Uterus (tissue), 3 donors: ENCODE measurements at regions not wholly inside any gene's neighbourhood (a gene's known extent, or its start where the extent isn't known, plus 50 kb on each side); places are given as distances from the start of the nearest gene placed in this dataset.
"Not testable (repeated sequence)": the region's sequence is repeated elsewhere in the genome, so short reads cannot be mapped to it uniquely, and the experiment has no call there.

Experiments
- DNase-seq, 2 donors: peaks; one replicate each; pipeline ENCODE4 v3.0.0-alpha.2; 2019 to 2020
- H3K27ac ChIP-seq, 2 donors: fragments of 200-600 bp; sonication (generic); 1 replicate in 1 of 2; 2 replicates in 1 of 2; pipeline ENCODE4 v1.5.1; 2016 to 2018
- H3K27me3 ChIP-seq, 2 donors: fragments of 200-600 bp; sonication (generic); one replicate each; pipeline ENCODE4 v1.5.1; 2018 to 2019; ENCODE audit warnings: control low read depth in 1 of 2
- H3K36me3 ChIP-seq, 2 donors: fragments of 200-600 bp; sonication (generic); one replicate each; pipeline ENCODE4 v1.5.1; 2019; ENCODE audit warnings: control low read depth in 1 of 2
- H3K4me1 ChIP-seq, 2 donors: fragments of 200-600 bp; sonication (generic); one replicate each; pipeline ENCODE4 v1.5.1; 2018 to 2019; ENCODE audit warnings: control low read depth in 1 of 2
- H3K4me3 ChIP-seq, 2 donors: fragments of 200-600 bp; sonication (generic); 1 replicate in 1 of 2; 2 replicates in 1 of 2; pipeline ENCODE4 v1.5.1; 2018 to 2019; ENCODE audit warnings: mild to moderate bottlenecking in 1 of 2
- H3K9me3 ChIP-seq, 2 donors: fragments of 200-600 bp; sonication (generic); one replicate each; pipeline ENCODE4 v1.5.1; 2019; ENCODE audit warnings: control low read depth in 1 of 2
- CTCF ChIP-seq, 4 experiments: fragments of 200-600 bp in 2 of 4; fragments of 450-650 bp in 2 of 4; sonication (generic) in 2 of 4; IDR thresholded peaks; one replicate each; pipeline ENCODE4 v1.5.1; 2016 to 2019; ENCODE audit warnings: antibody characterized with exemption in 4 of 4, mild to moderate bottlenecking in 2 of 4, moderate library complexity in 1 of 4
- POLR2A ChIP-seq, 2 donors: fragments of 450-650 bp; IDR thresholded peaks; one replicate each; pipeline ENCODE4 v1.6.1; 2016; ENCODE audit warnings: antibody characterized with exemption in 2 of 2, mild to moderate bottlenecking in 1 of 2, moderate library complexity in 1 of 2
- intact Hi-C: fragments of 100-400 bp; cut with DNase I; formaldehyde crosslinking; loops from one replicate; pipeline ENCODE4 v1.15.1; 2023; ENCODE audit warnings: low total_unique reads
- donor health status: DM: yes; HTN: yes; CAD: no.

DNA sequence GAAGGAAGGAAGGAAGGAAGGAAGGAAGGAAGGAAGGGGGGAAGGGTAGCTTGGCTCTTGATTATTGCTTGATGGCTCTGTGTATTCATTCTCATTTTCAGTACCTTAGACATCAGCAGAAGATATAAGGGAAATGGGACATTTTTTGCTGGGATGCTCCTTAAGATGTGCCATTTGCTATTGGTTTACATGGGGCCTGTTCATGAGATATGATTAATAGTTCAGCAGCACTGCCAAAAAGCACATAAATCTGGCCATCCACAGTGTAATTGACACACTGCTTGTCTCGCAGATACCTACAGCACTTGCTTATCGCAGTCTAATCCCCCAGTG, 137.5 kb upstream of the JARID2 start:
- TF ChIP-seq POLR2A (IDR thresholded peaks at IDR 0.05) (no peak), CTCF (IDR thresholded peaks at IDR 0.05) (no peak)
- Histone ChIP-seq H3K4me3 (no peak overlapping the region), H3K27ac (no peak overlapping the region), H3K27me3 (no peaks in the 10 kb centered on the region), H3K4me1 (no peaks in the 10 kb centered on the region), H3K36me3 (no peaks in the 10 kb centered on the region), H3K9me3 (peaks cover 0 to 4% of the 10 kb centered on the region in 2 donors)
- no peak for DNase-seq
- intact Hi-C loops: no loop called here

GRCh38 chr6:15109338-15110090, 136.4 kb upstream of the JARID2 start:
- H3K27ac ChIP-seq: no peak overlapping the region
- no peak overlapping the region for H3K4me3 ChIP-seq
- peaks cover 0 to 4% of the 10 kb centered on the region in 2 donors for H3K9me3 ChIP-seq
- intact Hi-C loops: no loop called here
- H3K27me3 ChIP-seq: no peaks in the 10 kb centered on the region
- no peaks in the 10 kb centered on the region for H3K4me1 ChIP-seq
- no peak for DNase-seq
- H3K36me3 ChIP-seq: no peaks in the 10 kb centered on the region
- TF ChIP-seq CTCF (IDR thresholded peaks at IDR 0.05) (no peak), POLR2A (IDR thresholded peaks at IDR 0.05) (no peak)

DNA sequence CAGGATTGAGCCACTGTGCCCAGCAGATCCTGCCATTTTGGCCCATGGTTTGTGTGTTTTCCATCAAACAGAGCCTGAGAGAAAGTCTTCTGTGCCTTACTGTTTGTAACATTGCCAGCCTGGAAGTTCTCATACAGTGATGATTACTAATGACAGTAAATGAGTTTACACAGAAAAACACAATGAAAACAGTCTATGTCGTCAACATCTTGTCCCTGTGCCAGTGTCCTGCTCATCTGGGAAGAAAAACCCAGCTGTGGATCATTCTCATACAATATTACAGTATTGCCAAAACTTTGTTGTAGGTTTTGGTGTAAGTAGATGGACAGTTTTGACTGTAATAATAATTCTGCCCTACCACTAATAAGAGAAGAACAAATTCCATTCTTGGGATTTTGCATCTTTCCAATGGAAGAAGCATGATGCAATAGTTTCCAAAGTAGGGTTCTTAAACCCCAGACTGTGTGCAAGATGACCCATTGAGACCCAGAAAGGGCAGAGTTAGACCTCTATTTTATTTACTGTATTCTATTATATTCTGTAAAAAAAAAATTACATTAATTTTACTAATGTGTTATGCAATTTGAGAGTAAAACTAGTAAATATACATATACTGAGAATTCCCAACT, 135.0 kb upstream of the JARID2 start:
- Histone ChIP-seq H3K4me3 (no peak overlapping the region), H3K36me3 (no peaks in the 10 kb centered on the region), H3K27ac (no peak overlapping the region), H3K4me1 (no peaks in the 10 kb centered on the region), H3K9me3 (peaks cover 0 to 3% of the 10 kb centered on the region in 2 donors), H3K27me3 (no peaks in the 10 kb centered on the region)
- intact Hi-C loops: no loop called here
- DNase-seq: no peak
- TF ChIP-seq POLR2A (IDR thresholded peaks at IDR 0.05): no peak
- TF ChIP-seq CTCF (IDR thresholded peaks at IDR 0.05): no peak

- H3K27ac ChIP-seq, DNase-seq, H3K27me3 ChIP-seq, intact Hi-C loops, H3K36me3 ChIP-seq, H3K9me3 ChIP-seq, H3K4me1 ChIP-seq, H3K4me3 ChIP-seq: not testable (repeated sequence)
Measured at GRCh38 chr6:15111576-15111975, 134.3 kb upstream of the JARID2 start.

- intact Hi-C loops: no loop called here
- Histone ChIP-seq H3K4me1 (no peaks in the 10 kb centered on the region), H3K4me3 (no peak overlapping the region), H3K9me3 (no peaks in the 10 kb centered on the region), H3K27me3 (no peaks in the 10 kb centered on the region), H3K36me3 (no peaks in the 10 kb centered on the region), H3K27ac (no peak overlapping the region)
- TF ChIP-seq CTCF (IDR thresholded peaks at IDR 0.05): no peak
- DNase-seq: no peak
Measured at GRCh38 chr6:15113587-15113986, 132.3 kb upstream of the JARID2 start.
